HK-2 (cell line): ENCODE measurements at regions not wholly inside any gene's neighbourhood (a gene's known extent, or its start where the extent isn't known, plus 50 kb on each side); places are given as distances from the start of the nearest gene placed in this dataset.
"Not testable (repeated sequence)": the region's sequence is repeated elsewhere in the genome, so short reads cannot be mapped to it uniquely, and the experiment has no call there.

ENCODE experiments used
- DNase-seq: peaks from one replicate; pipeline ENCODE4 v3.0.0-alpha.2; 2018; ENCODE audit not compliant: unreplicated experiment

GRCh38 chr5:57900381-57900944 is 417.9 kb upstream of the ACTBL2 start:
- no peak for DNase-seq

GRCh38 chr5:57896576-57896975 is 414.0 kb upstream of the ACTBL2 start:
- DNase-seq: no peak

- no peak for DNase-seq
These were observed 413.2 kb upstream of the ACTBL2 start for GRCh38 chr5:57895766-57896165.

- DNase-seq: no peak
These were observed 411.3 kb upstream of the ACTBL2 start for GRCh38 chr5:57893926-57894325.

- no peak for DNase-seq
These were observed 408.8 kb upstream of the ACTBL2 start for GRCh38 chr5:57891443-57891842.

- DNase-seq: peak; percentile 87
These were observed 406.9 kb upstream of the ACTBL2 start for GRCh38 chr5:57889558-57889957.

- peak; percentile 28 for DNase-seq
These were observed 405.4 kb upstream of the ACTBL2 start for GRCh38 chr5:57887851-57888621.

GRCh38 chr5:57884346-57885102 is 401.9 kb upstream of the ACTBL2 start:
- DNase-seq: no peak

- DNase-seq: no peak
These were observed 397.6 kb upstream of the ACTBL2 start for GRCh38 chr5:57880216-57880615.

- DNase-seq: no peak
These were observed 395.7 kb upstream of the ACTBL2 start for GRCh38 chr5:57878301-57878722.

- DNase-seq: no peak
These were observed 388.9 kb upstream of the ACTBL2 start for GRCh38 chr5:57871496-57871895.

GRCh38 chr5:57870267-57870666 is 387.7 kb upstream of the ACTBL2 start:
- DNase-seq: not testable (repeated sequence)

GRCh38 chr5:57863661-57864060 is 381.1 kb upstream of the ACTBL2 start:
- no peak for DNase-seq

- no peak for DNase-seq
These were observed 380.3 kb upstream of the ACTBL2 start for GRCh38 chr5:57862942-57863341.

GRCh38 chr5:57862471-57862911 is 379.9 kb upstream of the ACTBL2 start:
- no peak for DNase-seq

GRCh38 chr5:57859626-57860025 is 377.0 kb upstream of the ACTBL2 start:
- DNase-seq: no peak

GRCh38 chr5:57858905-57859304 is 376.3 kb upstream of the ACTBL2 start:
- no peak for DNase-seq

- DNase-seq: no peak
These were observed 375.1 kb upstream of the ACTBL2 start for GRCh38 chr5:57857696-57858095.

GRCh38 chr5:57855831-57856230 is 373.2 kb upstream of the ACTBL2 start:
- no peak for DNase-seq

GRCh38 chr5:57853929-57854697 is 371.5 kb upstream of the ACTBL2 start:
- no peak for DNase-seq

GRCh38 chr5:57850109-57850508 is 367.5 kb upstream of the ACTBL2 start:
- DNase-seq: no peak

GRCh38 chr5:57845025-57845424 is 362.4 kb upstream of the ACTBL2 start:
- no peak for DNase-seq
